ENCODE measurements at regions not wholly inside any gene's neighbourhood (a gene's known extent, or its start where the extent isn't known, plus 50 kb on each side); places are given as distances from the start of the nearest gene placed in this dataset.

DNA sequence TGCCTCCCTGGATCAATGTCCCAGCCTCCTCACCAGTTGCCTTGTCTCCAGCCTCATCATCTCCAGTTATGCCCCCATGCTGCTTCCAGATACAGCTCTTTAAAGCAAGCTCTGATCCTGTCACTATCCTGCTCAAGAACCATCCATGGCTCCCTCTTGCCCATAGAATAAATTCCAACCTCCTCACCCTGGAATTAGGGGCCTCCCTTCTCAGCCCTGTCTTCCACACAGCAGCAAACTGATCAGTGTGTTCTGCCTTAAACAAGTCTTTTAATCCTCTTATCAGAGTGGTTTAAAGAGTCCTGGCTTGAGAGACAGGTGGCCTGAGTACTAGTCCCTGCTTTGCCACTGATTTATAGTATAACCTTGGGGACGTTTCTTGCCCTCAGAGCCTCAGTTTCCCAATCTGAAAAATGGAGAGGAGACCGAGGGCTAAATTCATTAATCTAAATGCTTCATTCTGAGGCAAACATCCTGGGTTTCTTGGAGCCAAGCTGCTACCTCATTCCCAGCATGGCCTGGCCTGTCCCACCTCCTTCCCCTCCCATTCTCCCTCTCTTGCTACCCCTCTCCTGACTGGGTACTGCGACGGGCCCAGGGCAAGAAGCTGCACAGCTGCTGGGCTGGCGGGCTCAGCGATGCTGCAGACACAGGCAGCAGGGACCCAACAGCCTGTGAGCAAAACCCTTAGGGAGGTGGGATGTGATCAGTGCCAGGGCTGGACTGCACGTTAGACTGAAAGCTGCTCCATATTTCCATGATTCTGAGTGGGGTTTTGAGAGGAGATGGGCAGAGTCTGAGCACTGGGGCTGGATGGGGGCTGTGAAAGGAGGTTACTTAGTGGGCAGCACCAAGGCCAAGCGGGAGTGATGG is 221.4 kb downstream of the PTPRU start:
- no peak for DNase-seq (ENCODE audit: low read depth in 2 of 2)

GRCh38 chr1:29456685-29457435 is 220.5 kb downstream of the PTPRU start:
- no peak for DNase-seq (ENCODE audit: low read depth in 2 of 2)

DNA sequence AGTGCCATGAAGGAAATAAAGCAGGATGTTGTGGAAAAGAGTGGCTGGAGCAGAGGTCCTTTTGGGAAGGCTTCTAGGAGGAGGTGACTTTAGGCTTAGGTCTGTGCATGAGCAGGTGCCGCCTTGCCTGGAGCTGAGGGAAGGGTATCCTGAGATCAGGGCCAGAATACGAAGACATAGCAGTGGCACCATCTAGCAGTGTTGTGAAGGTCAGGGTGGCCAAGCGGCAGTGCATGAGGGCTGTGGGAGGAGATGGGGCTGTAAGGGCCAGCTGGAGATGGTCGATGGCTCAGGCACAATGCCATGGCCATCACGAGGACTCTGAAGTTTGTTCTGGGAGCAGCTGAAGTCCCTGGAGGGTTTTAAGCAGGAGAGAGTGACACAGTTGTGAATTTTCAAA is 219.5 kb downstream of the PTPRU start:
- no peak for DNase-seq (ENCODE audit: low read depth in 2 of 2)

GRCh38 chr1:29454616-29455380 is 218.5 kb downstream of the PTPRU start:
- DNase-seq (ENCODE audit: low read depth in 2 of 2), result no peak

DNA sequence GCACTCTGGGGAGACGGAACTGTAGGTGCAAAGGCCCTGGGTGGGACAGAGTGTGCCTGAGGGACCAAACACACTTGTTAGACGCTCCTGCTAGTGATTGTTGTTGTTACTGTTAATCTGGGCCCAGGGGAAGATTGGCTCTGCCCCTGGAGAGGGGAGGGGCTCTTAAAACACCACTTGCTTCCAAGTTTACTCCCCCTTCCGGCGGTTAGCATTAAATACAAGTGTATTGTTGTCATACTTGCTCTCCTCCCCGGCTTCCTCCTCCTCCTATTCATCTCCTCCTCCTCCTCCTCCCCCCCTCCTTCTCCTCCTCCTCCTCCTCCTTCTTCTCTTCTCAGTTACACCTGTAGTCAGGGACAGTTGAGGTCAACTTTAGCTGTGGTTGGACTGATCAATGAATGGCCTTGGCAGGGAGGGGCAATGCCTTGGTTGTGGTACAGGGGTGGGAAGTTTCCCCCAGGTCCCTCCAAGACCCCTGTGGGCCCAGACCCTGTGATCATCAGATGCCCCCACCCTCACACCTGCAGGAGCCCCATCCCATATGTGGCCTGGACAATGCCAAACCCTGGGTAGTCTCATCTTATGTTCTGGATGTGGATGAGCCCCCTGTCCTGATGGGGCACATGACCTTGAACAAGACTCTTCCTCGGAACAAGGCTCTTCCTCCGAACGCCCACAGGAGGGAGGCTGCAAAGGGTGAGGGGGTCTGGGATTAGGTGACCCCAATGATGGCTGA is 217.3 kb downstream of the PTPRU start:
- peak; percentile 47 to 65 for DNase-seq (ENCODE audit: low read depth in 2 of 2)

DNA sequence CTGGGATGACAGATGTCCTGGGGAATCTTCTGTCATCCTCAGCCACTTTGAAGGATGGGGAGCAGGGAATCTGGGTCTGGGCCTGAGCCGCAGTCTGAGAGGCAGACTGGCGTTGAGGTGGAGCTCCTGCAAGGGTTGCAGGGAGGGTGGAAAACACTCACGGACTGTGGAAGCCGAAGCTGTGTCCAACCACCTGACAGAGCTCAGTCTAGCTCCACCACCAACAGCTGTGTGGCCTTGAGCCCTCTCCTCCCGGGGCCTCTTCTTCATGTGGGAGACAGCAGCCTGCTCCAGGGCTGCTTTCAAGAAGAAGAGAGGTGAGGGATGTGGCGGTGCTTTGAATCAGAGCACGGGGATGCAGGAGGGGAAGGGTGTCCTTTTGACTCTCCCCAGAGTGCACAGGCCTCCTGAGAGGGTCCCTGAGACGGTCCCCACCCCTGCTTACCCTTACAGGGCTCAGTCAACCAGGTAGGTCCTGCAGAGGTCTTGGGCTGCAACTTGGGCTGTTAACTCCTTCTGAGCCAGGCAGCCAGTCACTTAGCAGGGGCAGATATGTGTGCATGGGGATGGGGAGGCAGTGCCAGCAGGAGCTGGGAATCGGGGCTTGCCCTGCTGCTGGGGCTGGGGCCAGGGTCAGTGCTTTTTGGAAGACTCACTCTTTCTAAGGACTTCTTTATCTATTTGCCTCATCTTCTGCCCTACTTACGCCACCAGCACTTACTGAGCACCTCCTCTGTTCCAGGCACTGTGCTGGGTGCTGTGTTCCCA is 216.3 kb downstream of the PTPRU start:
- DNase-seq (ENCODE audit: low read depth in 2 of 2), result no peak

GRCh38 chr1:29451368-29451892 is 215.1 kb downstream of the PTPRU start:
- no peak for DNase-seq (ENCODE audit: low read depth in 2 of 2)

DNA sequence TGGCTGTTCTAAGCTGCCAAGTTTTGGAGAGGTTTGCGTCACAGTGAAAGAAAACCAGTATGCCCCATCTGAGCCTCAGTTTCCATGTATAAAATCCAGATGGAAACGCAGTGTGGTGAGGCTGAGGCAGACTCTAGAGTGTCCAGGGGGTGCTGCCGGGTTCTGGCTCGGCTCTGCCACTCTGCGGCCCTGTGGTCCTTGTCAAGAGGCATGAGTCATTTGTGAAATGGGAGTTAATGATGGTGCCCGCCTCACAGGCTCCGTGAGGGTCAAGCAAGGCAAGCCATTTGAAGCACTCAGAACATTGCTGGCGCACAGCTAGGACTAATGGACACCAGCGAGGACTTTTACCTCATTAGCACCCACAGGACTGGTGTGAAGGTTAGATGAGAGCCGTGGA is 214.3 kb downstream of the PTPRU start:
- no peak for DNase-seq (ENCODE audit: low read depth in 2 of 2)

DNA sequence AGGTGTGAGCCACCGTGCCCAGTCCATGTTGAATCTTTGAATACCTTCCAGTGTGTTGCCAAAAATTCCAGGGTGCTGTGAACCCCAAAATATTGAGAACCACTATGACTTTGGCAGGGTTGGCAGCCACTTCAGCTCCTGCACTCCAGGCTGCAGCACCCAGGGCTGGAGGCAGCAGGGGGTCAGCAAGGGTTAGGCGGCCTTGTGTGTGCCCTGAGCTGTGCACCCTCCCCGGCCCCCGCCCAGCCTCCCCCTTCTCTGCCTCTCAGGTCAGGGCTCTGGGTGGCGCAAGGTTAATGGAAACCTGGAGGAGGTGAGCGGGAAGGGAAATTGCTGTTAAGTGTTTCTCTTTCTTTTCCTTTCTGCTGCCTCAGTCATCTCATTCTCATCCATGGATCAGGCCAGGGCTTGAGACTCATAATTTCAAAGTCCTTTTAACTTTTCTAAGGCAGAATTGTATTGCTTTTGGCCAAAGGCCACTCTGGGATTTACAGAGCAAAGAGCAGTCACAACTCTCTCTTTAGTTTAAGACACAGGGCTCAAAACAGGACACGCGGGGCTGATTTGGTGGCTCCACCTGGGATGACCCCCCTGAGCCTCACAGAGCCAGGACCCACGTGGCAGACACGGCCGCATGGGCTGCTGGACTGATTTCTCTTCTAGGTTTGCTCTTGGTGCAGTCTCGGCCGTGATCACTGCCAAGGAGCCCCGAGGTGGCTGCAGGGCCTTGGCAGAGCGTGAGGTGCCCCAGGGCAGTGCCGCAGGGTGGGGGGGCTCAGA is 212.3 kb downstream of the PTPRU start:
- no peak for DNase-seq (ENCODE audit: low read depth in 2 of 2)

- DNase-seq (ENCODE audit: low read depth in 2 of 2), result no peak
Measured at GRCh38 chr1:29447368-29447767, 211.0 kb downstream of the PTPRU start.

GRCh38 chr1:29444782-29445729 is 208.7 kb downstream of the PTPRU start:
- no peak for DNase-seq (ENCODE audit: low read depth in 2 of 2)

DNA sequence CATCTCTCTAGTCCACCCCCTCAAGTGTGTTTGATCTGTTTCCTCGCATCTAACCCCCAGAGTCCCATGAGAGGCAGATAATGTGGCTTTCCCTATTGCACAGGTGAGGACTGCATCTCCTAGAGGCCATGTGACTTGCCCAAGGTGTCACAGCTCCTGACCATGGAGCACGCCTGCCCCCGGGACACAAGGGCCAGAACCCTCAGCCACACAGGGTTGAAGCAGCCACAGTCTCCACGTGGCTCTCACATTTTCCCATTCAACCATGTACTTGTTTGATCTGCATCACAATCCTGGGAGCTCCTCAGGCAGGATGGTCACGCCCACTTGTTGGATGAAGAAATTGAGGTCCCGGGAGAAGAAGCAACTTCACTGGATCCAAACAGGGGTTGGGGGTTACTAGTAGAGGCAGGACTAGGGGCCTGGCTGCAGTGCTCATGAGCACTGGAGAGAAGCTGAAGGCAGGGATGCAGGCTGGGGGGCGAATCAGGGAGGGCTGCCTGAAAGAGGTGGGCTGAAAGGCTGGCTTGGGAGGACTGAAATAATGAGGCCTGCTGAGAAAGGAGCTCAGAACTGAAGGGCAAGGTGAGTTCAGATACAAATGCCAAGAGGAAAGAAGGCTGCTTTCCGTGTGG is 207.9 kb downstream of the PTPRU start:
- DNase-seq (ENCODE audit: low read depth in 2 of 2), result no peak

GRCh38 chr1:29441916-29442668 is 205.8 kb downstream of the PTPRU start:
- no peak for DNase-seq (ENCODE audit: low read depth in 2 of 2)

- no peak for DNase-seq (ENCODE audit: low read depth in 2 of 2)
Measured at GRCh38 chr1:29439615-29440014, 203.3 kb downstream of the PTPRU start.

GRCh38 chr1:29438991-29439390 is 202.7 kb downstream of the PTPRU start:
- no peak for DNase-seq (ENCODE audit: low read depth in 2 of 2)

DNA sequence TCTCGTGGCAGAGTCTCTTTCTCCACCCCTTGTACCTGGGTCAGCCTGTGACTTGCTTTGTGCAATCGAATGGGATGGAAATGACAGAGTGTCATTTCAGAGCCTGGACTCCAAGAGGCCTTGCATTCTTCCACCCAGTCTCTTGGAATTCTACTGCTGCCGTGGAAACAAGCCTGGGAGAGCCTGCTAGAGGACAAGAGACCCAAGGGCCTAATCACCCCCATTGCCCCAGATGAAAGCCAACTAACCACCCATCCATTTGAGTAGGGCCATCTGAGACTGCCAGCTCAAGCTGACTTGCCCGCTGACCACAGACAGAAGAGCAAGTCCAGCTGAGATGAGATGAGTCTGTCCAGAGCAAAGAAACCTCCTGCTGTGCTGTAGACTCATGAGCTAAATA is 201.6 kb downstream of the PTPRU start:
- DNase-seq (ENCODE audit: low read depth in 2 of 2), result no peak

DNA sequence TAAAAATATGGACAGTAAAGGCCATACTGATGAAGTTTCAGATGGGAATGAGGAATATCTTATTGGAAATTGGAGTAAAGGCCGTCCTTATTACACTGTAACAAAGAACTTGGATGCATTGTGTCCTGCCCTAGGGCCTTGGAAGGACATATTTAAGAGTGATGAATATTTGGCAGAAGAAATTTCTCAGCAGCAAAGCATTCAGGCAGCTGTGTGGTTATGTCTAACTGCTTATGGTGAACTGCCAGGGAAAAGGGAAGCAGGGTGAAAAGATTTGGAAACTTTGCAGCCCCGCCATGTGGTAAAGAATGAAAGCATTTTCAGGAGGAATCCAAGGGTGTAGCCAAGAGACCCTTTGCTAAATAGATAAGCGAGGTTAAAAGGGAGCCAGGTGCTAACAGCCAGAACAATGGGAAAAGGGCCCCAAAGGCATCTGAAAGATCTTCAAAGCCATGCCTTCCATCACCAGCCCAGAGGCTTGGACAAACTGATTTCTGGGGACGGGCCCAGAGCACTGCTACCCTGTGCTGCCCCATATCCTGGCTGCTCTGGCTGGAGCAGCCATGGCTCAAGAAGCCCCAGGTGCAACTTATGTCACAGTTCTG is 200.0 kb downstream of the PTPRU start:
- no peak for DNase-seq (ENCODE audit: low read depth in 2 of 2)

Data from lung microvascular endothelial cell (primary cell).